NCI-H1105 (cell line): ENCODE measurements at regions not wholly inside any gene's neighbourhood (a gene's known extent, or its start where the extent isn't known, plus 50 kb on each side); places are given as distances from the start of the nearest gene placed in this dataset.

Experiments used
- DNase-seq: peaks from one replicate; lab custom pipeline; 2025; lab: John Stamatoyannopoulos, UW

DNA sequence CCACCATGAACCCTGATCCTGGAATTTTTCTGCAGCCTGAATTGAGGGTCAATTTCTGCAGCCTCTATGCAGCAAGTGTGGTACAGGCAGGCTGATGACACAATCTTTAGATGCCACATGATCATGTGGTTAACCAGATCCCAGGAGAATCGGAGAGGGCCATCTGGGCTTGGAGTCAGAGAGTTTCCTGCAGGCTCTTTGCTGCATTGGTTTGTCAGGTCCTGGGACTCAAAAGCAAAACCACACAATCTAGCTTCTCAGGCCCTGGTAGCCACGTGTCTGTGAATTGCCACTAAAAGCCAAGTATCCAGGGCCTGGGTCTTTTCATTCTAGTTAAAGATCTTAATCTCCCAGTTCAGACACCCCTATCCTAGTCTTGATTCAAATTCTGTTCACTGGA lies 464.5 kb downstream of the BCOR start:
- DNase-seq = no peak

DNA sequence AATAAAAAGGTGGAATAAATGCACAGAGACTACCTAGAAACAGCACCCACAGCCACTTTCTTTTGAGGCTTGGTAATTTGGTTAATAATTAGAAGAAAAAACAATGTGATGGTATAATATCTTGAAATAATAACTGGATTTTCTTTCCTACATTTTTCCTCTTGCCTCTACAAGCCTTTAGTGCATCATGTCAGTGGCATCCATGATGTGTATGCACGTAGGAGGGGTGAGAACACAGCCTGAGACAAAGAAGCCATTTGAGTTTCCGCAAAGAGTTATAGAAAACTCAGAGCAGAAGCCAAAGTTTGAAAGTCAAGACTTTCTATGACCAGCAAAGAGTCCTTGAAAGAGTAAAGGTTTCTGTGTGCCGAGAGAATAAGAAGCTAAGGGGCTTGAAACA lies 461.3 kb downstream of the BCOR start:
- DNase-seq = no peak

DNA sequence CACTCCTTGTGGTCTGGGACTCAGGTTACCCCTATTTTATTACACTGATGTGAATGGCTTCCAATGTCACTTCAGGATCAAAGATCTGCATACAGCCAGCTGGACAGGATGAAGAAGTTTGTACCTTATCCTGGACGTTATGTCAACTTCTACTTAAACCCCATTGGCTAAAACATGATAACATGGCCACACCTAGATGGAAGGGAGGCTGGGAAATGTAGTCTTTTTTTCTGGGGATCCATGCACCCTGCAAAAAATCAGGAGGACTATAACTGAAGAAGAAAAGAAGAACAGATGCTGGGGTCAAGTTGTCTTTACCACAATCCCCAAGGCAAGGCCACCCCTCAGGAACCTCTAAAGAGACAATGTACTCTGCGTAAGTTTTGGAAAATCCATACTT lies 459.2 kb downstream of the BCOR start:
- DNase-seq = no peak

DNA sequence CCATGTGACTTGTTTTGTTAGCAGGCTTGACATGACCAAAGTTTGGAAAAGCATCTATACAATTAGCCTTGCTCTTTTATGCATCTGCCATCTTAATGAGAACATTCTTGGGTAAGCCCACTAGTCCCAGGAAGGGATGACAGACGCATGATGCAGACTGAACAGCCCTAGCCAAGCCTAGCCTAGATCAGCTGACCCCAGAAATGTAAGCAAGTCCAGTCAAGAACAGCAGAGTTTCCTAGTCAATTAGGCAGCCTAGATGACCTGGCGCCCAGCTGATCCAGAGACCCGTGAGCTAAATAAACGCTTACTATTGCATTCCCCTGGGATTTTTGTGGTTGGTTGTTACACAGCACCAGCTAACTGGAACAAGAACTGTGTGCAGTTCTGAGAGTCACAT lies 457.9 kb downstream of the BCOR start:
- DNase-seq = no peak

DNA sequence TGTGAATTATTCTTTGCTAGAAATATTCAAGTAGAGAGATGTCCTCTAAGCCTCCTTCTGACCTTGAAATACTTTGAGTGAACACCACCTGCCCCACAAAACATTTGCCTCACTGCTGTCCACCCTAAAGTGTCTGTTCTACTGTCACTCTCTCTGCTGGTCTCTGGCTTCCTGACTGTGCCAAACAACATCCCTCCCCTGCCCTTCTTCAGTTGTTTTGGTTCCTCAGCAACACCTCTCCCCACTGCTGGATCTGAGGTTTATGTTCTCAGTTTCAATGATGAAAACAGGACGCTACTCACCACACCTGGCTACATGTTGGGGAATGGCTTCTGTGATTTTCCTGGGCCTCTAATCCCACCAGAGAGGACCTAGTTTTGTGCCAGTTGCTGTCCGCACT lies 456.9 kb downstream of the BCOR start:
- no peak for DNase-seq

DNA sequence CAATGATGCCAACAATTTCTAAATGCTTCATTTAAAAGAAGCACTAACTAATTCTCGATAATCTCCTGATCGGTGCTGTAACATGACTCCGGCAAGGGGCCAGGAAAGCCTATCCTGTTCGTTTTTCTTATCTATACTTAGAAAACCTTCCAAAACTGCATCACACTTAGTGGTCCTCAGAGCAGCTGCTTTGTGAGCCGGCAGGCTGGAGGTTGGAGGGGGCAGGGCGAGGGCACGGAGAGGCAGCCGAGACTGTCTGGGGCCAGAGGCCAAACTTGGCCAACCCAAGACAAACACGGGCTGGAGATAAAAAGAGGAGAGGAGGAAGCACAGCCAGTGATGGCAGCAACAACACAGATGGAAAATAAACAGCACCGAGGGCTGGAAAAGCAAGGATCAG lies 455.7 kb downstream of the BCOR start:
- no peak for DNase-seq

DNA sequence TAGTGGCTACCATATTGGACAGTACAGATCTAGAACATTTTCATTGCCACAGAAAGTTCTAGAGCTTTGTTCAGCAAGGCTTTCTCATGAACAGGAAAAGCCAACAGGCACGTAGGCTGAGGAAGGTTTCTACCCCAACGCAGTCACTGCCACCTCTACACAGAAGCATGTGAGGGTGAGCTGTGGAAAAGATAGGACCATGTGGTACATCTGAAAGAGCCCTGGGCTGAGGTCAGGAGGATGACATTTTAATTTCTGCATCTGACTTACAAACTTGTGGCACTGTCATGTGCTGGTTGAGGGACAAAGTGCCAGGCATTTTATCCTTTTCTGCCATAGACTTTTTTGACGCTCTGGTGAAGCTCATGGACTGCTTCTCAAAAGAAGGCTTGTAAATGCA lies 454.2 kb downstream of the BCOR start:
- no peak for DNase-seq

DNA sequence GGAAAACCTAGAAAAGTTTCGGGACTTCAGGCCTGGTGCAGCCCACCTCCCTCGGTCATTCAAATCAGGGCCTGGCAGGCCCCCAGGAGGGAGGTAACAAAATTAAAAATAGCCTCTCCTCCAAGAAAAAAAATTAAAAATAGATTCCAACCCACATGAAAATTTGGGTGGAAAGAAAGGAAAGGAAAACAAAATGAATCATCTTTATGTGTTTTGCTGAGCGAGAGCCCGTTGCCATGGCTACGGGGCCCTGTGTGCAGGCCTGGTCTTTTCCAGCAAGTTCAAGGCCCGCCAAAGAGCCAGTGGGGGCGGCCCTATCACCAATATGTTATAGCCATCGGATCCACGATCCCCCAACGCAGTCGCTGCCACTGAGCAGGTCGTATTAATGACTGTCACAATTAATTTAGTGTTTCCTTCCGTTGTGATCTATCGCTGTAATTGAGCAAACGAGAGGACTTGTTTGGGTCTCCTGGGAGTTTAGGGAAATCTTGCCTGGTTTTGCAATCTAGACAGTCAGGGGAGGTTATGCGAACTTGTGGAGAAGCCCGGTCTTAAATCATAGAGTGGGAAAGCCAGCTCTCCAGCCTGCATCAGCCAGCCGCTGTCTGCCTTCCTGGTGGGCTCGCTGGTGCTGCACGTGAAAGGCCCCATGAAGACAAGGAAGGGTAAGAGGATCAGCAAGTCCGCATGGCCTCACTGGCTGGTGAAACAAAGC lies 452.4 kb downstream of the BCOR start:
- no peak for DNase-seq

DNA sequence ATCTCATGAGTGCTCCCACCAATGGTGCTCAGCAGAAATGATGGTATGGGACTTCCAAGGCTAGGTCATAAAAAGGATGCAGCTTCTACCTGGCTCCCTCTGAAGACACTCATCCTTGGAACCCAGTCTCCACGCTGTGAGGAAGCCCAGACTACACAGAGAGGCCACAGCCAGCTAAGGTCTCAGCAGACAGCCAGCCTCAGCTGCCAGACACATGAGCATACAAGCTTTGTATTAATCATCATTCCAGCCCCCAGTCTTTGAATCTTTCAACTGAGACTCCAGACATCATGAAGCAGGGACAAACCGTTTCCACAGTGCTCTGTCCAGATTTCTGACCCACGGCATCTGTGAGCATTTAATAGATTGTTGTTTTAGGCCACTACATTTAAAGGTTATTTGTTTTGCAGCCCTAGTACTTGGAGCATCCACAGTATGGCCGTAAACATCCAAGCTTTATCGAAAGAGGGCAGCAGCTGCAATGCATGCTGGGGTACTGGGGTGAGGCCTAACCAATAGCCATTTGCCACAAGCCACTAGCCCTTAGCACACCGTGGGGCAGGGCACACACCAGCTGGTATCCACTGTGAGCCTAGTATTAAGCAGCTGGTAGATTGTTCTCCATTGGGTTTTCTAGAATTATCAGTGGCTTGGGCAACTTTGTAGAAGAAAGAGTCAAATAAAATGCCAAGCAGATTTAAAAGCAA lies 449.1 kb downstream of the BCOR start:
- DNase-seq = no peak

DNA sequence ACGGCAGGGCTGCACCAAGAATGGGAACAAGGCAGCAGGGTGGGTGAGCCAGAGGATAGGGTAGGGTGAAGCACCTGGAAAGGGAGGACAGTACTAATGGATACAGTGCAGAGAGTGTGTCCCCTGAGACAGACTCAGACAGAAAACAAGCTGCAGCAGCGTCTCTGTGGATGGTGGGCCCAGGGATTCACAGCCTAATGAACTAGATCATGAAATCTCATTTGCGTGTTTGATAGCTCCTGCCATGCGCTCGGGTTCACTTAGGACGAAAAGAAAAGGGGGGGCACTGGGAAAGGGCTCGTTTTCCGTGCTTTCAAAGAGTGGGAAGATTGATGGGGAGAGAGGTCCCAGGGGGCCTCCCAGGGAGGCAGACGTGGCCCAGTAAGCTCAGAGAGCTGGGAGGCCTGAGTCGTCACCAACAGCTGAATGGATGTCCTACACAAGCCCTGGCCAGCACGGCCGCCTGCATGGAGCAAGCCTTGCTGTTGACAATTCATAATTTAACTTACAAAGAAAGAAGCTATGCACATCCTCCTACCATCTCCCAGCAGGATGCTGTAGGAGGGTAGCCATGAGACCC lies 446.9 kb downstream of the BCOR start:
- DNase-seq = no peak

DNA sequence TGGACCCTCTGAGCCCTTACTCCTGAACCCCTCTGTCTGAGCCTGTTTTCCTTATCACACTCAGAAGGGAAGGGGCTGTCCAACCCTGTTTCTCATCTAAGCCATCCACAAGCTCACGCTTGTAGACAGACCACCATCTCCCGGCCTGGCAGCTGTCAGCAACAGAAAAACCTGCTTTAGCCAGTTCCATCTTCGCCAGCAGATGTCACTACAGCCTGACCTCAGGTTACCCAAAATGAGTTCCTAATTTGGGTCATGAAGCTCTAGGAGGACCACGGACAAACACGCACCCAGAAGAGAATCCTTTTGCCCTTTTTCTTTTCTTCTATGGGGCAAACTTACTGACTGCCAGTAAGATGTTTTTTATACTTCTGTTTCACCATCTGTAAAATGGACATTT lies 445.4 kb downstream of the BCOR start:
- no peak for DNase-seq

DNA sequence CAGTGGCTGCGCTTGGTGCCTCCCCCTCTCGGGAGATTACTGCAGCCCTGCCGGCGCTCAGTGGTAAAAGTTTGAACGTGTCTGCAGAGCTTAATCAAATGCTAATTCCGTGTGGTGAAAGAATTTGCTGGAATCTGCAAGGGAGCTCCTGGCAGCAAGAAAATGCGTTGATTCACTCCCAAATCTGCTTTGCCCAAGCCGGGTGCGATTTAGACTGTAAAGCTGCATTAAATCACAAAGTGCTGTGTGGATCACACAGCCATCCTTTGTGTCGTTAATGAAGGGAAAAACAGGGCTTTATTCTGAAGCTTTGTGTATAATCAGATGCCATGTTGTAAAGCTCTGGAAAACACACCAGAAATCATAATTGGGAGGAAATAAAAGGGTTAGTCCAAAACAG lies 444.1 kb downstream of the BCOR start:
- DNase-seq = no peak

DNA sequence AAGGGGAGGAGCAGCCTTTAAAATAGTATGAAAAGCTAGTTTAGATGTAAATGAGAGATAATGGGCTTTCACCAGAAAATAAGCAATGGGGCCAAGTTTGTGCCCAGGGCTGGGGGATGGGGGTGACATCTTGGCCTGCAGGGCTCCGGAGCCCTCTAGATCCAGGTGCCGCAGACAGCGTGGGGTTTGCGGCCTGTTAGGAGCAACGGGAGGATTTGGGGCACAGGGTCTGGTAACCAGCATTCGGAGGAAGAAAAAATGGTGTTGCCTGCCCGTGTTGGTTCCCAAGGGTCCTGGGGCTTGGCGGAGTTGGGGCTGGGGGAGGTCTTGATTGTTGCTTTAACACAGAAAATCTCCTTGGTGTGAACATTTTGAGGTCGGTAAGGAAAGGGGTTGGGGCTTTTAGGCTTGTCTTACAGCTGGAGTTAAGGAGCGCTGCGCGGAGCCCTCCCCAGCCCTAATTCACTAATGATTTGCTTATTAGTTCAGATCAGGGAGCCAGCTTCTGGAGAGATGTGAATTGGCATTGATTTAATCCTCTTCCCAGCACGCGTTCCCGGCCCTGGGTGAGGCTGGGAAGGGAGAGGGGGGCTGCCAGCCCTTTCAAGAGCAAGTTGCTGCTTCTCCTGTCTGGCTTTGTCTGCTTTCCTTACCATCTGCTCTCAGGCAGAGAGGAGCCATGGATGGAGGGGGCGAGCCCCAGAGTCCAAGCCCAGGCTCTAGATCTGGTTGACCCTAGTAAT lies 443.4 kb downstream of the BCOR start:
- DNase-seq = no peak

DNA sequence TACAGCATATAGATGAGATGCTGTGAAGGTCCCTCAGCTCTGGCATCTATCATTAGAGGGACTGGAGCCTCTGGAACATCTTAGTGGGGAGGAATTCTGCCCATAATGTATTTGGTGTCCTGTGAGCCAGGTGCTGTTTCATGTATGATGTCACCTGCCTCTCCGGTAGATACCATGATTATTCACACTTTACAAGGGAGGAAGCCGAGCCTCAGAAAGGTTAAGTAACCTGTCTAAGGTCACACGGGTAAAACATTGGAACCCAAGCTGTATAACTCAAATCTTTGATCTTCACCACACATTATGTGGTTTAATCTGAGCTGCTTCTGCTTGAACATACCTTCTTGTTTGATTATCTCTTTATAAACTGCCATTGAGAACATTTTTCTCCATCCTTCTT lies 442.8 kb downstream of the BCOR start:
- no peak for DNase-seq

DNA sequence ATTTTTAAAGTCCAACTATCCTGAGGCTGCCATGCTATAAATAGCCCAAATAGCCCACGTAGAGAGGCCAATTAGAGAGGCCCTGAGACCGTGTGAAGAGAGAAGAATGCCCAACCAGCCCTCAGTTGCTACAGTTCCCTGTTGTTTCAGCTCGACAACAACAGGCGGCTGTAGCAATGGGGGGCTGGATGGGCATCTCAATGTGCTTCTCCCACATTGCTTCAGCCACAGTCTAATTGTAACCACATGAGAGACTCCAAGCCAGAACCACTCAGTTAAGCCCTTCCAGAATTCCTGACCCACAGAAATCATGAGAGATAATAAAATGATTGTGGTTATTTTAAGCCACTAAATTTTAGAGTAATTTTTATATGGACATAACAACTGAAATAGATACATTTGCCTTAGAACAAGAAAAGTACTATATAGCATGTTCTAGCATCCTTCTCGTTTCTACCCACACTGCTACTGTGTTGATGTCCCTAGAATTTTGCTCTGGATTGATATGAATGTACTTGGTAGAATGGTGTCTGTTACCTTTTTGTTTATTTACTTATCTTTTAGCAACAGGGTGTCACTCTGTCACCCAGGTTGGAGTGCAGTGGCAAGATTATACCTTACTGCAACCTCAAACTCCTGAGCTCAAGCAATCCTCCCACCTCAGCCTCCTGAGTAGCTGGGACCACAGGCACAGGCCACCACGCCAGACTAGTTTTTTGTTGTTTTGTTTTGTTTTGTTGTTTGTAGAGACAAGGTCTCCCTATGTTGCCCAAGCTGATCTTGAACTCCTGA lies 436.4 kb downstream of the BCOR start:
- no peak for DNase-seq

DNA sequence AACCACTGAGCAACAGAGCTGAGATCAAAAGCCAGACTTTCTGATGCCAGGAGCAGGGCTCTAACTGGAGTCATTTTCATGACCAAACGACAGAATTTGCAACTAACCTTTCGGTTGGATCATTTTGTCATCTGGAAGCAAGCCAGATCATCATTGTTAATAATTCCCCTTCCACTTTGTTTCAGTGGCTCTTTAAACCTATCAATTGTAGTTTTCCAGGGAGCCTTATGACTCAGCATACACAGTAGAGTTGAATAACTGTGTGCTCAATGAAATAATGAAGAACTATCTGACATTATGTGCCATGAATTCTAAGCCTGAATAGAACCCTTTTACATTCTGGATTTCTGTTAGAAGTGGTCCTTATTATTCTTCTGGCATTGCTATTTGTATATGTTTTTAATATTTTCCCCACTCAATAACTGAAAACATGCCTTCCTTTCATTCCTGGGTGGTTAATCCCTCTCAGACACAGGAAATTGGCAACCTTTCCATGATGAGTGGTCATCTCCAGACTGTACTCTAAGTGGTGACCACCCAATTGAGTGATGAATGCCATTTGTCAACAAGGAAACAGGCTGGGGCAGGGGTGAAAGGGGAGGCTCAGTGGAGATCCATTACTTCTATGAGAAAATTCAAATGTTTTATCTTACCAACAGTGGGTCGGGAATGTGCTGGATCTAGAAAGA lies 431.8 kb downstream of the BCOR start:
- DNase-seq = no peak

DNA sequence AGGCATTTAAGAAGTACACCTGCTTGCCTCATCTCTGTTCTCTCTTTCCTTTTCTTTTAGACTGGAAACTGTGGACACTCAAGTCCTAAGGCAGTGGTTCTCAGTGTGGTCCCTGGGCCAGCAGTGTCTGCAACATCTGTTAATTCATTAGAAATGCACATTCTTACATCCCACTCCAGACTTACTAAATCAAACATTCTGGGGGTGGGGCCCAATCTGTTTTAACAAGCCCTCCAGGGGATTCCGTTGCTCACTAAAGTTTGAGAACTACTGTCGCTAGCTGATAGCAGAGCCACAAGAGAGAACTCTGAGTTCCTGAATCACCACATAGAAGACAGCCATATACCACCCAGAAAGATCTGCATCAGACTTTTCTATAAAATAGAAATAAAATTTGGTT lies 430.6 kb downstream of the BCOR start:
- no peak for DNase-seq

DNA sequence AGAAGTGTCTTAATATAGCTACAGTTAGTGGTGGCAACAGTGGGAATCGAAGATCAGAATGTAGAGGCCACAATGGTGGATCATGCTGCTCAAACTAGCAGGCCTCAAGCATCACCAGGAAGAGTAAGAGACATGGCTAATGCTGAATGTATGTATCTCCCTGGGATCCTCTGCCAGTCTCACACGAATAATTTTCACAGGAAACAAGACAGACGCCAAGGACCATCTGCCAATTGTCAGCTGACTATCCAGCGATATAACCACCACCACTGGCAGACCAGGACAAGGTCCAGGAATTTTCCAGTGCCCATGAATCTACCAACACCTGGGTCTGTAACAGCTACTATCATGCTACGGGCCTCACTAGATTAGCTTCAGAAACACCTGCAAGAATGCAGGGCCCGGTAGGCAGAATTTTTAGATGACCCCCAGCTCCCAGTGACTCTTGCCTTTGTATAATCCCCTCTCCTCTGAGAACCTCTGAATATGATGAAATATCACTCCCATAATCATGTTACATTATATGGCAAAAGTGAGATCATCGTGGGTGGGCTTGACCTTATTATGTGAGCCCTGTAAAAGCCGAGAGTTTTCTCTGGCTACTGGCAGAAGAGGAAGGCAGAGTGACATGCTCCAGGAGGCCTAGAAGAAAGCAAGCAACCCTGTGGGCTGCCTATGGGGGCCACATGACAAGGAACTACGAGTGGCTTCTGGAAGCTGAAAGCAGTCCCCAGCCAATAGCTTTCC lies 429.8 kb downstream of the BCOR start:
- no peak for DNase-seq

DNA sequence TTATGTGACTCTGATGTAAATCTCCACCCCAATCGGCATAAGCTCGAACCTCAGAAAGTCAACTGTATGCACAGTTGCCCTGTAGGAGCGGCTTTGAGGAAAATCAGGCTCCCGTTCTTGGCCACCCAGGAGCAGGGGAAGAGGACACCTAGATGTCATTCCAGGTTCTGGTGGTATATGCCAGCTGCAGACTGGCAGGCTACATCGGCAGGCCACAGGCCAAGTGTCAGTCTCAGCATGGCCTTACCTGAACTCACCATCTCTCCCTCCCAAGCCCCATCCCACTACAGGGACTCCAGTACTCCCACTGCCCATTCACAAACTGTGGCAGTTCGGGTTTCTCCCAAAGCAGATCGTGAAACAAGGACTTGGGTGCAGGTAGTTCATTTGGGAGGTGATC lies 428.1 kb downstream of the BCOR start:
- DNase-seq = no peak

DNA sequence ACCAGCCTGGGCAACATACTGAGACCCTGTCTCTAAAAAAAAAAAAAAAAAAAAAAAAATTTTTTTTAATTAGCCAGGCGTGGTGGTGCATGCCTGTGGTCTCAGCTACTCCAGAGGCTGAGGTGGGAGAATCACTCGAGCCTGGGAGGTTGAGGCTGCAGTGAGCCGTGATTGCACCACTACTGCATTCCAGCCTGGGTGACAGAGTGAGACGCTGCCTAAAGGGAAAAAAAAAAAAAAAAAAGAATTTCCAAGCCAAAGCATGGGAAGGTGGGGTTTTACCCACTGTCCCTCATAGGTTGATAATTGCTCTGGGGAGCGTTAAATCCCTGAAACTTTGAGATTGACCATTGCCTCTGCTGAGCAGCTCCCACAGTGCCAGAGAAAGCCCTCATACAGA lies 427.5 kb downstream of the BCOR start:
- no peak for DNase-seq

DNA sequence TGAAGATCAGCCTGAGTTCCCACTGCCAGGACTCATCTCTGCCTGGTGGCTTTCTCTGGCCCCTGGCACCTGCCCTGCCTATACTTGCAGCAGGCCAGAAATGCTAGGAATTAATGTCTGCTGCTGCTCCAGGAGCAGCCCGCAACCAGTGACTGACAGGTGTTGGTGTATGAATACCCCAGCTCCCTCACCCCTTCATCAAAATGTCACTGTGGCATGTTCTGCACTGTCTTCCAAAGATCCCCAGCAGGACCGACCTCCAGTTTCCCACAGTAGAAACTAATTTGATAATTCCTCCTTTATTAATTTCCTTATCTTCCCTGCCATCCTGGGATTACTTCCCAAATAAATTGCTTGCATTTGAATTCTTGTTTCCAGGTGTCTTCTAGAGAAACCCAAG lies 425.4 kb downstream of the BCOR start:
- DNase-seq = no peak
